H1 (cell line): ENCODE measurements at regions not wholly inside any gene's neighbourhood (a gene's known extent, or its start where the extent isn't known, plus 50 kb on each side); places are given as distances from the start of the nearest gene placed in this dataset.

ENCODE experiments used
- CEBPB ChIP-seq: IDR thresholded peaks from 2 replicates; pipeline ENCODE4 v1.6.1; 2012; ENCODE audit warnings: low read depth, low read length
- GTF2F1 ChIP-seq: IDR thresholded peaks from 2 replicates; pipeline ENCODE4 v1.6.1; 2012; ENCODE audit warnings: low read depth, low read length, improper control_type of control experiment, borderline replicate concordance
- POLR2A ChIP-seq, 2 experiments: IDR thresholded peaks; 1 replicate in 1 of 2; 2 replicates in 1 of 2; pipeline ENCODE4 v1.6.1; 2011; ENCODE audit warnings: low read depth in 2 of 2, low read length in 2 of 2, mild to moderate bottlenecking in 2 of 2; ENCODE audit errors: control extremely low read depth in 1 of 2
- SUZ12 ChIP-seq: fragments of 200-600 bp; sonication (generic); IDR thresholded peaks from 2 replicates; pipeline ENCODE4 v1.6.1; 2012; ENCODE audit warnings: mild to moderate bottlenecking, inconsistent platforms, low read length, moderate library complexity, mixed read lengths
- TF ChIP-seq, protein P1 (sequence below), 3 experiments: IDR thresholded peaks; 1 replicate in 2 of 3; 2 replicates in 1 of 3; pipeline versions ENCODE4 v1.5.1 to v1.6.1; 2011; ENCODE audit warnings: low read length in 3 of 3, mild to moderate bottlenecking in 3 of 3, inconsistent platforms in 2 of 3, low read depth in 1 of 3, moderate library complexity in 1 of 3; ENCODE audit not compliant: insufficient read depth in 1 of 3; ENCODE audit errors: control extremely low read depth in 1 of 3

DNA sequence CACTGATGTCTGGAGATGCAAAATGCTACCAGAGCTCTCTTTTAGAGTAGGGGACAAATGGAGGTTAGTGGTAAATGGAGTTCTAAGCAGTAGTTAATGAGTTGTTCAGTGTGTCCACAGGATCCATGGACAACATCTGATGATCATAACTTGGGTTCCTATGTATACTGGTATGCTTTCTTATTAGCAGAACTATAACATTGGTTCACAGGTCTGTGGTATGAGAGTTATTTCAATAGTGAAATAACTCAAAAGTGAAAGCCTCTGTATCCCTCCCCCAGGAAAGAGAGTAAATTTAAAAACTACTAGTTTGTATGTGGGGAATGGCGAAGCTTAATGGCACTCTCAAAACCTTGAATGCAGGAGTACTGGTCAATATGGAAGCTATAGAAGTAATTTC is 363.5 kb upstream of the EMCN start:
- TF ChIP-seq CEBPB, result no peak
- TF ChIP-seq, protein P1, sequence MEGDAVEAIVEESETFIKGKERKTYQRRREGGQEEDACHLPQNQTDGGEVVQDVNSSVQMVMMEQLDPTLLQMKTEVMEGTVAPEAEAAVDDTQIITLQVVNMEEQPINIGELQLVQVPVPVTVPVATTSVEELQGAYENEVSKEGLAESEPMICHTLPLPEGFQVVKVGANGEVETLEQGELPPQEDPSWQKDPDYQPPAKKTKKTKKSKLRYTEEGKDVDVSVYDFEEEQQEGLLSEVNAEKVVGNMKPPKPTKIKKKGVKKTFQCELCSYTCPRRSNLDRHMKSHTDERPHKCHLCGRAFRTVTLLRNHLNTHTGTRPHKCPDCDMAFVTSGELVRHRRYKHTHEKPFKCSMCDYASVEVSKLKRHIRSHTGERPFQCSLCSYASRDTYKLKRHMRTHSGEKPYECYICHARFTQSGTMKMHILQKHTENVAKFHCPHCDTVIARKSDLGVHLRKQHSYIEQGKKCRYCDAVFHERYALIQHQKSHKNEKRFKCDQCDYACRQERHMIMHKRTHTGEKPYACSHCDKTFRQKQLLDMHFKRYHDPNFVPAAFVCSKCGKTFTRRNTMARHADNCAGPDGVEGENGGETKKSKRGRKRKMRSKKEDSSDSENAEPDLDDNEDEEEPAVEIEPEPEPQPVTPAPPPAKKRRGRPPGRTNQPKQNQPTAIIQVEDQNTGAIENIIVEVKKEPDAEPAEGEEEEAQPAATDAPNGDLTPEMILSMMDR (IDR thresholded peaks at IDR 0.05; ENCODE audit: control extremely low read depth in 1 of 3, insufficient read depth in 1 of 3, low read depth in 1 of 3, low read length in 3 of 3), result no peak
- TF ChIP-seq SUZ12, result no peak
- no peak for TF ChIP-seq GTF2F1
- no peak for TF ChIP-seq POLR2A (IDR thresholded peaks at IDR 0.05; ENCODE audit: control extremely low read depth in 1 of 2, low read depth in 2 of 2, low read length in 2 of 2)
